HAP-1 (cell line): ENCODE measurements at regions not wholly inside any gene's neighbourhood (a gene's known extent, or its start where the extent isn't known, plus 50 kb on each side); places are given as distances from the start of the nearest gene placed in this dataset.
"Not testable (repeated sequence)": the region's sequence is repeated elsewhere in the genome, so short reads cannot be mapped to it uniquely, and the experiment has no call there.

ENCODE experiments used
- DNase-seq, 2 experiments: peaks; one replicate each; pipeline ENCODE4 v3.0.0-alpha.2; 2016 to 2020; ENCODE audit warnings: low spot score in 2 of 2
- H3K27me3 ChIP-seq: fragments of 250-450 bp; sonication (Bioruptor Pico); 2 replicates; pipeline ENCODE4 v1.5.1; 2020; ENCODE audit warnings: low read depth, mild to moderate bottlenecking, moderate library complexity
- H3K36me3 ChIP-seq: fragments of 250-450 bp; sonication (Bioruptor Pico); replicated peaks from 2 replicates; pipeline ENCODE4 v1.5.1; 2020; ENCODE audit warnings: mild to moderate bottlenecking
- H3K4me1 ChIP-seq: fragments of 250-450 bp; sonication (Bioruptor Pico); 2 replicates; pipeline ENCODE4 v1.5.1; 2020; ENCODE audit warnings: mild to moderate bottlenecking
- H3K4me3 ChIP-seq: fragments of 250-450 bp; sonication (Bioruptor Pico); 2 replicates; pipeline ENCODE4 v1.5.1; 2020; ENCODE audit warnings: mild to moderate bottlenecking, moderate library complexity
- H3K9me3 ChIP-seq: fragments of 250-450 bp; sonication (Bioruptor Pico); 2 replicates; pipeline ENCODE4 v1.5.1; 2020; ENCODE audit warnings: mild to moderate bottlenecking, moderate library complexity
- in situ Hi-C: fragments of 300-500 bp; cut with MboI; formaldehyde crosslinking; loops from 3 replicates; pipeline ENCODE4 v1.14.3; 2020; ENCODE audit warnings: low sequenced_read_pairs, inconsistent platforms, mixed read lengths

DNA sequence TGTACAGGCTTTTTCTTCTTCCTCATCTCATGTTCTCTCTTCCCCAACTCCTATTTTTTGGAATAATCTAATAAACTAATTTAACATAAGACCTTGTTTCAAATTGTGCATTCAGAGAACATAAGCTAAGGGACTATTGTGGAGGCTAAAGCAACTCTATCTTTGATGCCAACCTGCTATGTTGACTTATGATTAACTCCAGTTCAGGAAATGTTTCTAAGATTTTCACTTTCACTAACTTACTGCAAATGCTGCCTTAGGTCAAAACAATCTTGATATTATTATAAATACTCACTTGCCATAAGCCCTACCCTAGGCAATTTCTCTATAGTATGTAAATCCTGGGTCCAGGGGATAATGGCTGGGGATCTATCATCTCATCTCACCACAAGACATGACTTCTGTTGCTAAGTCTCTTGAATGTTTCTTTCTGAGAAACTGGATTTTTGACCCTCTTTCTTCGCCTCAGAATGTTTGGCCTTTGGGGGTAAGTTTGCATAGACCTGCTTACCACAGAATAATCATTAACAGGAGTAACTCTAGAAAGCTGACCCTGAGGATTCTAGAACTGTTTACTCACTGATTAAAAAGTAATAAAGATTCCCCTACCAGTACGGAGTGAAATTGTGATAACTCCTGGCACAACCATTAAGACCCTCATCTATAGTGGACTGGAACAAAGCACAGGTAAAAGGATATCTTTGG, 768.1 kb downstream of the GBE1 start:
- Histone ChIP-seq H3K27me3 (no peaks in the 10 kb centered on the region), H3K36me3 (no peaks in the 10 kb centered on the region), H3K4me1 (no peaks in the 10 kb centered on the region), H3K9me3 (no peaks in the 10 kb centered on the region), H3K4me3 (no peak overlapping the region)
- in situ Hi-C loops, result no loop called here
- DNase-seq, result no peak

- in situ Hi-C loops, result no loop called here
- Histone ChIP-seq H3K36me3 (no peaks in the 10 kb centered on the region), H3K27me3 (no peaks in the 10 kb centered on the region), H3K9me3 (no peaks in the 10 kb centered on the region), H3K4me3 (no peak overlapping the region), H3K4me1 (no peaks in the 10 kb centered on the region)
- no peak for DNase-seq
Observed at GRCh38 chr3:80983753-80984152, 777.7 kb downstream of the GBE1 start.

GRCh38 chr3:80978216-80978969, 783.1 kb downstream of the GBE1 start:
- no peaks in the 10 kb centered on the region for H3K36me3 ChIP-seq
- peak in 1 of 2 experiments; percentile 17 for DNase-seq
- no peak overlapping the region for H3K4me3 ChIP-seq
- H3K9me3 ChIP-seq, result no peaks in the 10 kb centered on the region
- H3K27me3 ChIP-seq, result no peaks in the 10 kb centered on the region
- no peaks in the 10 kb centered on the region for H3K4me1 ChIP-seq
- in situ Hi-C loops, result no loop called here

- Histone ChIP-seq H3K4me1 (no peaks in the 10 kb centered on the region), H3K4me3 (no peak overlapping the region), H3K9me3 (no peaks in the 10 kb centered on the region), H3K27me3 (no peaks in the 10 kb centered on the region), H3K36me3 (no peaks in the 10 kb centered on the region)
- in situ Hi-C loops, result no loop called here
- DNase-seq, result no peak
Observed at GRCh38 chr3:80970292-80970691, 791.2 kb downstream of the GBE1 start.

DNA sequence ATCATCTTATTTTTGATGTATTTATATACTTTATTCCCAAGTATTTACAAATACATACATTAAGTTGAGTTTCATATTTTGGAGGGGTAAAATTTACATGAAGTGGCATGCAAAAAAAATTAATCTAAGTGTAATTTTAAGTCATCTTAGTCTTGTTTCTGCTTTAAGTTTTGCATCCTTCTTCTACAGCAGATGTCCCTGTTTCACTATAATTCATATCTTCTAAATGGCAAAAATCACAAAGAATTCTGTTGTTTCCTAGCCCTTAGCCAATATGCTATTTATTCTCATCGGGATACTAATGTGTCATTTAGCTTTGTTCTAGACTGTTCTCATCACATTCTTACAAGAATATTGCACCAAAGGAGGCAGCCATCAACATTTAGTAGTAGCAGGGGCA, 831.9 kb downstream of the GBE1 start:
- DNase-seq, result no peak
- no peaks in the 10 kb centered on the region for H3K4me1 ChIP-seq

GRCh38 chr3:80914854-80915253, 846.6 kb downstream of the GBE1 start:
- Histone ChIP-seq H3K9me3 (no peaks in the 10 kb centered on the region), H3K4me3 (no peak overlapping the region), H3K36me3 (no peaks in the 10 kb centered on the region), H3K4me1 (no peaks in the 10 kb centered on the region), H3K27me3 (no peaks in the 10 kb centered on the region)
- DNase-seq, result no peak
- in situ Hi-C loops, result no loop called here

More for the DNA sequence above, 831.9 kb downstream of the GBE1 start:
- in situ Hi-C loops, result no loop called here
- Histone ChIP-seq H3K36me3 (no peaks in the 10 kb centered on the region), H3K9me3 (no peaks in the 10 kb centered on the region), H3K4me3 (no peak overlapping the region), H3K27me3 (no peaks in the 10 kb centered on the region)

GRCh38 chr3:80898211-80898610, 863.2 kb downstream of the GBE1 start:
- no peaks in the 10 kb centered on the region for H3K4me1 ChIP-seq
- H3K4me3 ChIP-seq, result no peak overlapping the region
- no peaks in the 10 kb centered on the region for H3K36me3 ChIP-seq
- no peaks in the 10 kb centered on the region for H3K27me3 ChIP-seq
- DNase-seq, result no peak
- in situ Hi-C loops, result no loop called here
- H3K9me3 ChIP-seq, result no peaks in the 10 kb centered on the region

- H3K4me3 ChIP-seq, DNase-seq, H3K9me3 ChIP-seq, in situ Hi-C loops, H3K27me3 ChIP-seq, H3K36me3 ChIP-seq, H3K4me1 ChIP-seq: not testable (repeated sequence)
Observed at GRCh38 chr3:80897005-80897404, 864.4 kb downstream of the GBE1 start.

DNA sequence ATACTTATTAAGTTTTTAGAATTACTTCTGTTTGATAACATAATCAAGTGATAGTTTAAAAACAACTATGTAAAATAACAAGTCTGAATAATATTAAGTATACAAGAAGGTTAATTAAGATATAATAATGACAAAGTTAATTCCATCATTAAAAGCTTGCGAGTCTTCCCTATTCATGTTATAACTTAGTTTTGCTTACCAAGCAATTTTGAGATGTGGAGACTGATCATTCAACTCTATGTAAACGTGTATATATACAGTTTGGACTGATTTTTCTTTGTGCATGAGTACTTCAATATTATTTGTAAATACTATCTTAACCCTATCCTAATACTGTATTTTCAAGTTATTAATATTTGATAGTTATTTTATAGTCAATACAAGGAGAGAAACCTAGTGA, 870.9 kb downstream of the GBE1 start:
- in situ Hi-C loops, result no loop called here
- no peaks in the 10 kb centered on the region for H3K27me3 ChIP-seq
- H3K9me3 ChIP-seq, result no peaks in the 10 kb centered on the region
- H3K4me3 ChIP-seq, result no peak overlapping the region
- DNase-seq, result no peak
- no peaks in the 10 kb centered on the region for H3K36me3 ChIP-seq
- no peaks in the 10 kb centered on the region for H3K4me1 ChIP-seq

DNA sequence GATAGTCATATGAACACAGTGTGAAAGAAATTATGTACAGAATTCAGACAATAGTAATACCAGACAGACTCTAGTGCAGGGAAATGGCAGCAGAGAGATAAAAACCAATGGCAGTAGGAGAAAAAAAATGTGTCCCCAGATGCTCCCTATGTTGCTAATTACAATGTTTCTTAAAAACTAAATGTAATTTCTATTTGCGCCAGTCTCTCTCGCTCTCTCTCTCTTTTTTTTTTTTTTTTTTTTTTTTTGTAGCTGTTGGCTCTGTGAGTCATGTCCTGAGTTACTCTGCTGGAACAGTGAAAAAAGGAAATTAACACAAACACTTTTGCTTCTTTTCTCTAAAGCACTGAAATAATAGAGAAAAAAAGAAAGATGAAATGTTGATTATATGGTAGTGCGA, 871.9 kb downstream of the GBE1 start:
- no peaks in the 10 kb centered on the region for H3K27me3 ChIP-seq
- no peak for DNase-seq
- H3K9me3 ChIP-seq, result no peaks in the 10 kb centered on the region
- in situ Hi-C loops, result no loop called here
- no peaks in the 10 kb centered on the region for H3K4me1 ChIP-seq
- H3K36me3 ChIP-seq, result no peaks in the 10 kb centered on the region
- H3K4me3 ChIP-seq, result no peak overlapping the region

- H3K27me3 ChIP-seq, result no peaks in the 10 kb centered on the region
- no peak for DNase-seq
- no peaks in the 10 kb centered on the region for H3K9me3 ChIP-seq
- no peak overlapping the region for H3K4me3 ChIP-seq
- no peaks in the 10 kb centered on the region for H3K4me1 ChIP-seq
- in situ Hi-C loops, result no loop called here
- no peaks in the 10 kb centered on the region for H3K36me3 ChIP-seq
Observed at GRCh38 chr3:80870476-80871041, 890.9 kb downstream of the GBE1 start.

- Histone ChIP-seq H3K27me3 (no peaks in the 10 kb centered on the region), H3K36me3 (no peaks in the 10 kb centered on the region), H3K9me3 (no peaks in the 10 kb centered on the region), H3K4me1 (no peaks in the 10 kb centered on the region), H3K4me3 (no peak overlapping the region)
- in situ Hi-C loops, result no loop called here
- DNase-seq, result no peak
Observed at GRCh38 chr3:80855482-80855881, 906.0 kb downstream of the GBE1 start.

DNA sequence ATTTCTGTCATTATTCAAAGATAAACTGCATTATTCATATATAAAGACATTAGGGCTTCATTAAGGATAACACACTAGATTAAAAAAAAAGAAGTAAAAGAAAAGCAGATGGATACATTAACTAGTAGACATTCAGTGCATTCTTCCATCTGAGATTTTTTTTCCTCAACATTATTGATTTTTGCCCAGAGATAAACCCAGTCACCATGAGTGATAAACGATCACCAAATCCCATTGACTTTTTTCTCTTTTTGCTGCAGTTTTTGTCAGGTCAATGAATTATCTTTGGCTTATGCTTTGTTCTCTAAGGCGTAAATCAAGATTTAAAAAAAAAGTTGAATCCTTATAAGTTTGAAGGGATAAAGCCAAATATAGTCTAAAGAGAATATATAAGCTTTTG, 925.0 kb downstream of the GBE1 start:
- no peak for DNase-seq
- H3K27me3 ChIP-seq, result no peaks in the 10 kb centered on the region
- no peaks in the 10 kb centered on the region for H3K4me1 ChIP-seq
- H3K9me3 ChIP-seq, result no peaks in the 10 kb centered on the region
- in situ Hi-C loops, result no loop called here
- H3K4me3 ChIP-seq, result no peak overlapping the region
- H3K36me3 ChIP-seq, result no peaks in the 10 kb centered on the region

DNA sequence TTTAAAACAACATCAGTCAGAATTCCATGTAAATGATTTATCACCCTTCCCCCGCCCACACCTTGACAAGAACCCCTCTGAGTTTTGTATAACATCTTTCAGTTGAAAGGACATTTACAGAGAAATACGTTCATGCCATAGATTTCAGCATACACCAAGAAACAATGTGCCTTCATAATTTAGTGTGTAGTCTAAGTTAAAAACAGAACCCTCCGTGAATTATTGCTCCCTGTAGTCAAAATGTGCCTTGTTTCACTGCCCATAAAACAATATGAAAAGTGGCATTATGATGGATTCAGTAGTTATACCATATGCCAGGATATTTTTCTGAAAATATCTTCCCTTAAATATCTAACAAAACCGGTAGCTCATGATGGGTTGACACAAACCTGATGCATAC, 953.9 kb downstream of the GBE1 start:
- Histone ChIP-seq H3K9me3 (no peaks in the 10 kb centered on the region), H3K4me3 (no peak overlapping the region), H3K4me1 (no peaks in the 10 kb centered on the region), H3K36me3 (no peaks in the 10 kb centered on the region), H3K27me3 (no peaks in the 10 kb centered on the region)
- no peak for DNase-seq
- in situ Hi-C loops, result no loop called here
